H1 (cell line): ENCODE measurements at regions not wholly inside any gene's neighbourhood (a gene's known extent, or its start where the extent isn't known, plus 50 kb on each side); places are given as distances from the start of the nearest gene placed in this dataset.

Experiments
- CEBPB ChIP-seq: IDR thresholded peaks from 2 replicates; pipeline ENCODE4 v1.6.1; 2012; ENCODE audit warnings: low read depth, low read length
- JUN ChIP-seq: IDR thresholded peaks from 2 replicates; pipeline ENCODE4 v1.6.1; 2011; ENCODE audit warnings: low read depth, mild to moderate bottlenecking, improper control_type of control experiment, low read length
- SP4 ChIP-seq: IDR thresholded peaks from 2 replicates; pipeline ENCODE4 v1.6.1; 2012; ENCODE audit warnings: low read length, inconsistent platforms

- no peak for TF ChIP-seq SP4
- TF ChIP-seq CEBPB: no peak
- TF ChIP-seq JUN: no peak
These were observed 242.2 kb downstream of the SMARCA2 start (continued) for GRCh38 chr9:2257248-2257929.
